ENCODE measurements at regions not wholly inside any gene's neighbourhood (a gene's known extent, or its start where the extent isn't known, plus 50 kb on each side); places are given as distances from the start of the nearest gene placed in this dataset.

- peak; percentile 60 for DNase-seq
- in situ Hi-C loops (cut with HindIII; ENCODE audit: low pct_ligation_motif_present, low pct_unique_long_range_greater_than_20kb, low sequenced_read_pairs) = no loop called here
Measured at GRCh38 chr2:193584522-193584938, 1389.8 kb upstream of the TMEFF2 start.

- peak; percentile 48 for DNase-seq
- in situ Hi-C loops (cut with HindIII; ENCODE audit: low pct_ligation_motif_present, low pct_unique_long_range_greater_than_20kb, low sequenced_read_pairs) = no loop called here
Measured at GRCh38 chr2:193583638-193584400, 1389.1 kb upstream of the TMEFF2 start.

- in situ Hi-C loops (cut with HindIII; ENCODE audit: low pct_ligation_motif_present, low pct_unique_long_range_greater_than_20kb, low sequenced_read_pairs) = no loop called here
- no peak for DNase-seq
Measured at GRCh38 chr2:193581807-193582206, 1387.1 kb upstream of the TMEFF2 start.

- no peak for DNase-seq
- in situ Hi-C loops (cut with HindIII; ENCODE audit: low pct_ligation_motif_present, low pct_unique_long_range_greater_than_20kb, low sequenced_read_pairs) = no loop called here
Measured at GRCh38 chr2:193580176-193580950, 1385.6 kb upstream of the TMEFF2 start.

GRCh38 chr2:193566886-193567285, 1372.2 kb upstream of the TMEFF2 start:
- in situ Hi-C loops (cut with HindIII; ENCODE audit: low pct_ligation_motif_present, low pct_unique_long_range_greater_than_20kb, low sequenced_read_pairs) = no loop called here
- no peak for DNase-seq

GRCh38 chr2:193566276-193566675, 1371.5 kb upstream of the TMEFF2 start:
- DNase-seq = no peak
- in situ Hi-C loops (cut with HindIII; ENCODE audit: low pct_ligation_motif_present, low pct_unique_long_range_greater_than_20kb, low sequenced_read_pairs) = no loop called here

- no peak for DNase-seq
- in situ Hi-C loops (cut with HindIII; ENCODE audit: low pct_ligation_motif_present, low pct_unique_long_range_greater_than_20kb, low sequenced_read_pairs) = no loop called here
Measured at GRCh38 chr2:193562031-193562430, 1367.3 kb upstream of the TMEFF2 start.

- DNase-seq = no peak
- in situ Hi-C loops (cut with HindIII; ENCODE audit: low pct_ligation_motif_present, low pct_unique_long_range_greater_than_20kb, low sequenced_read_pairs) = no loop called here
Measured at GRCh38 chr2:193561054-193561453, 1366.3 kb upstream of the TMEFF2 start.

- peak; percentile 29 for DNase-seq
- in situ Hi-C loops (cut with HindIII; ENCODE audit: low pct_ligation_motif_present, low pct_unique_long_range_greater_than_20kb, low sequenced_read_pairs) = no loop called here
Measured at GRCh38 chr2:193556766-193557470, 1362.2 kb upstream of the TMEFF2 start.

GRCh38 chr2:193549661-193550060, 1354.9 kb upstream of the TMEFF2 start:
- in situ Hi-C loops (cut with HindIII; ENCODE audit: low pct_ligation_motif_present, low pct_unique_long_range_greater_than_20kb, low sequenced_read_pairs) = no loop called here

GRCh38 chr2:193542762-193543161, 1348.0 kb upstream of the TMEFF2 start:
- no peak for DNase-seq
- in situ Hi-C loops (cut with HindIII; ENCODE audit: low pct_ligation_motif_present, low pct_unique_long_range_greater_than_20kb, low sequenced_read_pairs) = no loop called here

More at GRCh38 chr2:193549661-193550060, 1354.9 kb upstream of the TMEFF2 start:
- no peak for DNase-seq

- DNase-seq = no peak
- in situ Hi-C loops (cut with HindIII; ENCODE audit: low pct_ligation_motif_present, low pct_unique_long_range_greater_than_20kb, low sequenced_read_pairs) = no loop called here
Measured at GRCh38 chr2:193539188-193539587, 1344.5 kb upstream of the TMEFF2 start.

GRCh38 chr2:193538061-193538460, 1343.3 kb upstream of the TMEFF2 start:
- in situ Hi-C loops (cut with HindIII; ENCODE audit: low pct_ligation_motif_present, low pct_unique_long_range_greater_than_20kb, low sequenced_read_pairs) = no loop called here

GRCh38 chr2:193537531-193537930, 1342.8 kb upstream of the TMEFF2 start:
- in situ Hi-C loops (cut with HindIII; ENCODE audit: low pct_ligation_motif_present, low pct_unique_long_range_greater_than_20kb, low sequenced_read_pairs) = no loop called here
- no peak for DNase-seq

More at GRCh38 chr2:193538061-193538460, 1343.3 kb upstream of the TMEFF2 start:
- no peak for DNase-seq

GRCh38 chr2:193528458-193528857, 1333.7 kb upstream of the TMEFF2 start:
- no peak for DNase-seq
- in situ Hi-C loops (cut with HindIII; ENCODE audit: low pct_ligation_motif_present, low pct_unique_long_range_greater_than_20kb, low sequenced_read_pairs) = no loop called here

- DNase-seq = no peak
- in situ Hi-C loops (cut with HindIII; ENCODE audit: low pct_ligation_motif_present, low pct_unique_long_range_greater_than_20kb, low sequenced_read_pairs) = no loop called here
Measured at GRCh38 chr2:193527146-193527545, 1332.4 kb upstream of the TMEFF2 start.

GRCh38 chr2:193523662-193524061, 1328.9 kb upstream of the TMEFF2 start:
- DNase-seq = no peak
- in situ Hi-C loops (cut with HindIII; ENCODE audit: low pct_ligation_motif_present, low pct_unique_long_range_greater_than_20kb, low sequenced_read_pairs) = no loop called here

- in situ Hi-C loops (cut with HindIII; ENCODE audit: low pct_ligation_motif_present, low pct_unique_long_range_greater_than_20kb, low sequenced_read_pairs) = no loop called here
- no peak for DNase-seq
Measured at GRCh38 chr2:193521523-193521922, 1326.8 kb upstream of the TMEFF2 start.

Data from ACHN (cell line).